Transverse colon (tissue), 4 donors: ENCODE measurements at regions not wholly inside any gene's neighbourhood (a gene's known extent, or its start where the extent isn't known, plus 50 kb on each side); places are given as distances from the start of the nearest gene placed in this dataset.
"Not testable (repeated sequence)": the region's sequence is repeated elsewhere in the genome, so short reads cannot be mapped to it uniquely, and the experiment has no call there.

Experiments used
- DNase-seq: peaks from one replicate; pipeline ENCODE4 v3.0.0-alpha.2; 2019
- H3K27ac ChIP-seq, 4 donors: fragments of 200-600 bp; sonication (generic); 2 replicates each; pipeline ENCODE4 v1.5.1; 2016 to 2018; ENCODE audit warnings: inconsistent platforms in 4 of 4
- H3K27me3 ChIP-seq: fragments of 200-600 bp; sonication (generic); 2 replicates; pipeline ENCODE4 v1.5.1; 2017; ENCODE audit warnings: inconsistent platforms
- H3K36me3 ChIP-seq, 4 donors: fragments of 200-600 bp; sonication (generic); 2 replicates each; pipeline ENCODE4 v1.5.1; 2017 to 2019; ENCODE audit warnings: inconsistent platforms in 4 of 4
- H3K4me1 ChIP-seq, 4 donors: fragments of 200-600 bp; sonication (generic); 2 replicates each; pipeline ENCODE4 v1.5.1; 2017 to 2020; ENCODE audit warnings: inconsistent platforms in 4 of 4
- H3K4me3 ChIP-seq, 4 donors: fragments of 200-600 bp; sonication (generic); 1 replicate in 1 of 4; 2 replicates in 3 of 4; pipeline versions ENCODE4 v1.5.1 to v1.6.1; 2017 to 2019; ENCODE audit warnings: inconsistent platforms in 4 of 4
- H3K9me3 ChIP-seq, 2 donors: fragments of 200-600 bp; sonication (generic); 2 replicates each; pipeline ENCODE4 v1.5.1; 2017 to 2019; ENCODE audit warnings: inconsistent platforms in 2 of 2
- EP300 ChIP-seq: sonication (generic); formaldehyde crosslinking; IDR thresholded peaks from one replicate; pipeline ENCODE4 v1.6.1; 2017; ENCODE audit warnings: antibody characterized with exemption, low read depth
- POLR2A ChIP-seq: fragments of 450-650 bp; IDR thresholded peaks from one replicate; pipeline ENCODE4 v1.6.1; 2016; ENCODE audit warnings: antibody characterized with exemption, mild to moderate bottlenecking, moderate library complexity
- POLR2AphosphoS5 ChIP-seq, 3 donors: sonication (generic); formaldehyde crosslinking; IDR thresholded peaks; one replicate each; pipeline ENCODE4 v1.6.1; 2016; ENCODE audit warnings: antibody characterized with exemption in 3 of 3
- WGBS, 2 donors: methylation state at CpG; one replicate each; pipeline ENCODE4 v1.1.5; 2018; ENCODE audit warnings: low coverage in 1 of 2; 5-methylcytosine and 5-hydroxymethylcytosine counted together
- in situ Hi-C, 4 donors: fragments of 200-750 bp; cut with MboI; loops; one replicate each; pipeline versions ENCODE4 v1.15.0 to v1.15.1; 2017; ENCODE audit warnings: low sequenced_read_pairs in 3 of 4, low pct_ligation_motif_present in 1 of 4, low pct_unique_long_range_greater_than_20kb in 1 of 4
- intact Hi-C: fragments of 100-400 bp; cut with DNase I; formaldehyde crosslinking; loops from one replicate; pipeline ENCODE4 v1.15.1; 2023; ENCODE audit warnings: low total_unique reads
- TF ChIP-seq, protein P1 (sequence below), 5 experiments: fragments of 200-600 bp in 3 of 5; fragments of 450-650 bp in 2 of 5; sonication (generic) in 3 of 5; IDR thresholded peaks; 1 replicate in 2 of 5; 2 replicates in 3 of 5; pipeline ENCODE4 v1.5.1; 2016 to 2017; ENCODE audit warnings: antibody characterized with exemption in 5 of 5, inconsistent platforms in 3 of 5, mild to moderate bottlenecking in 2 of 5, moderate library complexity in 1 of 5

DNA sequence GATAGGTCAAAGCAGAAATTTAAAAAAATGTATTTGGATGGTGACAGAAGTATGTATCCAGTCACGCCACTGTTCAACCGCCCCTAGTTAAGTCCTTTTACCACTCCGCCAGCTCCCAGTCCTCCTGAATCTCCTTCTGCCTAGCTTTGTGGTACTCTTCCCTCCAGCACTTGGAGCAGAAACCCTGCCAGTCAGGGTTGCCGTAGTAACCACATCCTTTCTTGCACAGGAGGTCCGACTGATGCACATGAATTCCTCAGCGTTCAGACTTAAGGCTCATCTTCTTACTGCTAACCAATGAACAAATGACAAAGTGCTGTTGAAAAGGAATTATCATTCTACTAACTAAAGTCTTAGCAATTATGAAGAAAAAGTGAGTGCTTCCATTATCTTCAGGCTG lies 175.3 kb upstream of the KCTD7 start:
- H3K4me1 ChIP-seq = no peaks in the 10 kb centered on the region
- H3K9me3 ChIP-seq = no peaks in the 10 kb centered on the region
- in situ Hi-C loops (no loop called here), intact Hi-C loops (no loop called here)
- no peak overlapping the region for H3K27ac ChIP-seq
- WGBS, 2 donors = 80 to 96% methylated on average over 5 to 6 of the region's 6 CpGs
- TF ChIP-seq, protein P1, sequence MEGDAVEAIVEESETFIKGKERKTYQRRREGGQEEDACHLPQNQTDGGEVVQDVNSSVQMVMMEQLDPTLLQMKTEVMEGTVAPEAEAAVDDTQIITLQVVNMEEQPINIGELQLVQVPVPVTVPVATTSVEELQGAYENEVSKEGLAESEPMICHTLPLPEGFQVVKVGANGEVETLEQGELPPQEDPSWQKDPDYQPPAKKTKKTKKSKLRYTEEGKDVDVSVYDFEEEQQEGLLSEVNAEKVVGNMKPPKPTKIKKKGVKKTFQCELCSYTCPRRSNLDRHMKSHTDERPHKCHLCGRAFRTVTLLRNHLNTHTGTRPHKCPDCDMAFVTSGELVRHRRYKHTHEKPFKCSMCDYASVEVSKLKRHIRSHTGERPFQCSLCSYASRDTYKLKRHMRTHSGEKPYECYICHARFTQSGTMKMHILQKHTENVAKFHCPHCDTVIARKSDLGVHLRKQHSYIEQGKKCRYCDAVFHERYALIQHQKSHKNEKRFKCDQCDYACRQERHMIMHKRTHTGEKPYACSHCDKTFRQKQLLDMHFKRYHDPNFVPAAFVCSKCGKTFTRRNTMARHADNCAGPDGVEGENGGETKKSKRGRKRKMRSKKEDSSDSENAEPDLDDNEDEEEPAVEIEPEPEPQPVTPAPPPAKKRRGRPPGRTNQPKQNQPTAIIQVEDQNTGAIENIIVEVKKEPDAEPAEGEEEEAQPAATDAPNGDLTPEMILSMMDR (IDR thresholded peaks at IDR 0.05) = no peak
- H3K36me3 ChIP-seq = no peaks in the 10 kb centered on the region
- H3K4me3 ChIP-seq = no peak overlapping the region
- no peaks in the 10 kb centered on the region for H3K27me3 ChIP-seq
- no peak for DNase-seq

DNA sequence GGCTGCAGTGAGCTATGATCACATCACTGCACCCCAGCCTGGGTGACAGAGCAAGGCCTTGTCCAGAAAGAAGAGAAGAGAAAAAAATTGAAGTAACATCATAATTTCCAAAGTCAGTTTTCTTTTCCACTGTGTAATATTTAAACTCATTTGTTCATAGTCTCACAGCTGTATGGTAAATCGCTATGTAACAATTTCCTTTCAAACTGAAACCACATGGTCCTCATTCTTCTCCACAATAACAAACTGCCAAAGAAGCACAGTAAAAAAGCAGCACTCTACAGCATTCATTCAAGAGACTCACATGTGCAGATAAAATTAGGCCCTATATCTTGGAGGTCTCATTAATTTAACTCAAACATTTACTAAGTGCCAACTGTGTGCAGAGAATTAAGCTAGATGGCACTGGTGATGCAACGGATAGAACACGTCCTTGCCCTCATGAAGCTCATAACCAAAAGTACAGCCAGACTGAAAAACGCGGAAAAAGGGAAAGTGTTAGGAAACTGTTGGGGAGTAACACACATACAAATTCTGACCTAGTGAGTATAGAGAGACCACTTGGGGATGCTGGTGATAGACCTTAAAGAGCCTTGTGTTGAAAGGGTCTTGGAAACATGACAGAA lies 174.0 kb upstream of the KCTD7 start:
- intact Hi-C loops (no loop called here), in situ Hi-C loops (no loop called here)
- Histone ChIP-seq H3K36me3 (no peaks in the 10 kb centered on the region), H3K4me3 (no peak overlapping the region), H3K4me1 (no peaks in the 10 kb centered on the region), H3K27me3 (no peaks in the 10 kb centered on the region), H3K27ac (no peak overlapping the region), H3K9me3 (no peaks in the 10 kb centered on the region)
- DNase-seq = no peak
- TF ChIP-seq POLR2AphosphoS5 (IDR thresholded peaks at IDR 0.05) (no peak), POLR2A (no peak), EP300 (no peak)
- TF ChIP-seq, protein P1 (IDR thresholded peaks at IDR 0.05) = no peak
- WGBS, 2 donors = 87 to 100% methylated on average over 1 to 5 of the region's 5 CpGs

DNA sequence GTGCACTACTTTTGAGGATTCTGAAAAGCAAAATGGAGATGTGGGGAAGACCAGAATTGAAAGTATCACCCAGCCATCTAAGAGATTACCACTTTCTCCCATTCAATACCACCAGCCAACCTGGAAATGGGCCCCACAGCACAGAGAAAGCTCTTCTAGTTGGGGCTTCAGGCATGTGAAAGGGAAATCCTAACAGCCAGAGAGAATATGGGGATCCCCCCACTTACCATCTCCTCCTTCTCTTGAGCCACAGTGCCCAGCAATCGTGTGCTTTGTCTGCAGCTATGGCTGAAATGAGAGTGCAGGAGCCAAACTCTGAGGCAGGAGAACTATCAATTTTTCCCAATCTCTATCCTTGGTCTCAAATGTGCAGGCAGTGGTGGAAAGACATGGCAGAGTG lies 173.2 kb upstream of the KCTD7 start:
- WGBS, 2 donors = 89% methylated on average over 1 of the region's 1 CpG; no CpG with 5 or more reads in 1 of the 2 donors
- H3K36me3 ChIP-seq, H3K27ac ChIP-seq, H3K27me3 ChIP-seq, in situ Hi-C loops, H3K4me1 ChIP-seq, H3K4me3 ChIP-seq, intact Hi-C loops, DNase-seq, H3K9me3 ChIP-seq: not testable (repeated sequence)

DNA sequence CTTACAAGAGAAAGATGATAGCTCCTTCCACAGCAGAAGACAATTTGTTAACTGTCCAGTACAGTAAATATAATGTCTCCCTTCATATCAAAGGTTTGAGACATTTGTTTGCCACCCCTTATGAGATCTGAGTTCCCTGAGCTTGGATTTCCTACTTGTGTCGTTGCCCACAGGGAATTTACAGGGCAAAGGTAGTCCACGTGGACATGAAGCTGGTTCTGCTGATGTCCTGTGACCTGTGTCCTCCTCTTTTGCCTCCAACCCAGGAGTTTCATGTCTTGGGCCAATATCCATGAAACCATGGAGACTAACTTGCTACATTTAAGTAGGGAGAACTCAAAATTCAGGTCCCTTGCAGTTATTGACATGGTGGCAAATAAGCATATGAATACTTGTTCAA lies 172.2 kb upstream of the KCTD7 start:
- H3K27ac ChIP-seq, DNase-seq, H3K4me1 ChIP-seq, H3K9me3 ChIP-seq, H3K27me3 ChIP-seq, in situ Hi-C loops, intact Hi-C loops, H3K4me3 ChIP-seq, H3K36me3 ChIP-seq: not testable (repeated sequence)
- 85% methylated on average over 2 of the region's 2 CpGs; no CpG with 5 or more reads in 1 of the 2 donors for WGBS, 2 donors

DNA sequence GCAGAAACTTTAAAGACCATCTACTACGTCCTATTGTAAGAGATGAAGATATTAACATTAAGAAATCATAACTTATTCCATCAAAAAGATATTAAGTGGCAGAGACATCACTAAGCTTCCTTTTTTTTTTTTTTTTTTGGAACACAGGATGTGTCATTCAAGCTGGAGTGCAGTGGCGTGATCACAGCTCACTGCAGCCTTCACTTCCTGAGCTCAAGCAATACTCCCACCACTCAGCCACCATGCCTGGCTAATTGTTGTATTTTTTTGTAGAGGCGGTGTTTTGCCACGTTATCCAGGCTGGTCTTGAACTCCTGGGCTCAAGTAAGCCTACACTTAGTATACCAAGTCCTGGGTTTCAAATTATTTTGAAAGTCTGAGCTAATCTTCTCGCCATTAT lies 169.7 kb upstream of the KCTD7 start:
- H3K4me1 ChIP-seq, H3K27ac ChIP-seq, H3K9me3 ChIP-seq, H3K36me3 ChIP-seq, H3K27me3 ChIP-seq, in situ Hi-C loops, H3K4me3 ChIP-seq, intact Hi-C loops, DNase-seq: not testable (repeated sequence)
- 75 to 88% methylated on average over 2 to 5 of the region's 5 CpGs for WGBS, 2 donors

DNA sequence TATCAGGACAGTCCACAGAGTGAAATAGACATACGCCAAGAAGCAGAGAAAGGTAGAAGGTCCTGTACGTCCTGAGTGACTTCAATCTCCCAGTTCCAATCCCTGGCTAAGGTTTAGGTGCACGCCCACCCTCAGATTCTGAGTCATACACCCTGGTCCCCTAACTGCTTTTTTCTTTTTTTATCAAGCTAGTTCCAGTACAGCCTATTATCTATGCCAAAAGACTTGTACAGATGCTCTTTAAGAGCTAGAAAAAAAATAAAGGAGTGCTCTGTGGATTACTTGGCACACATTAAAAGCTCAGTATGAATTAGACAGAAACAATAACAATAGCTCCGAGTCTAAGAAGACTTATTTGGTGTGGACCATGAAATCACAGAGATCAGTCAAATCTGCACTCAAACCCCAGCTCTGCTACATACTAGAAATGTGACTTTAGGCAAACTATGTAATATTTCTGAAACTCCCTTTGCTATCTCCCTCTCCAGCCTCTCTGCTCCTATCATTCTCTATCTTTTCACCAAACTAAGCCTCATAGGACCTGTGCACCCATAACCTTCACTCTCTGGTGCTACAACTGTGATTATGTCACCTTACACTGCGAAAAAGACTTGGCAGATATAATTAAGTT lies 168.8 kb upstream of the KCTD7 start:
- H3K36me3 ChIP-seq, in situ Hi-C loops, DNase-seq, H3K9me3 ChIP-seq, H3K27me3 ChIP-seq, H3K4me3 ChIP-seq, intact Hi-C loops, H3K4me1 ChIP-seq, H3K27ac ChIP-seq: not testable (repeated sequence)
- 62 to 86% methylated on average over 2 to 5 of the region's 5 CpGs for WGBS, 2 donors
